ENCODE measurements at regions not wholly inside any gene's neighbourhood (a gene's known extent, or its start where the extent isn't known, plus 50 kb on each side); places are given as distances from the start of the nearest gene placed in this dataset.
"Not testable (repeated sequence)": the region's sequence is repeated elsewhere in the genome, so short reads cannot be mapped to it uniquely, and the experiment has no call there.

DNA sequence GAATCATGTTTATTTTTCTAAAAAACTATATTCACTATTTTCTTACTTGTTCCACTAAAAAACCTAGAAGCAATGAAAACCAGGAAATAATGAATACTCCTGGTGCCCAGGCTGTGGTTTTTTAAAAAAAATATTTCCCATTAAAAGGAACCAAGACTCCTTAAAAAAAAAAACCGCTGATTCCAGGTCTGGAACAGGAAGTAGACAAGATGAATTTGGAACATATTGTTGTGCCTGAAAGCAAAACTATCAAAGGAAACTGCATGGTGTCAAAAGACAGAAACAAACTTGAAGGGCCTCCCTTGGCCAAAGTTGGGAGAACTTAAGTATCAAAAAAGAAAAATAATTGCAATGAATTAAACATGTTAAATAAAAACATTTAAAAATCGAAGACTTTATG, 245.3 kb upstream of the P2RY1 start:
- DNase-seq (no peak), ATAC-seq (ENCODE audit: low read depth in 2 of 2) (no peak)
- Mint-ChIP-seq H3K4me1 (peaks cover 6 to 7% (median 7%) of the 10 kb centered on the region in 3 donors), H3K4me3 (no peak overlapping the region), H3K9me3 (peaks cover 0 to 6% (median 0%) of the 10 kb centered on the region in 7 donors), H3K27me3 (peaks cover 0 to 4% (median 0%) of the 10 kb centered on the region in 3 donors), H3K27ac (peak overlapping the region in 1 of 6 donors; percentile 49), H3K36me3 (peaks cover 0 to 9% of the 10 kb centered on the region in 2 donors)

DNA sequence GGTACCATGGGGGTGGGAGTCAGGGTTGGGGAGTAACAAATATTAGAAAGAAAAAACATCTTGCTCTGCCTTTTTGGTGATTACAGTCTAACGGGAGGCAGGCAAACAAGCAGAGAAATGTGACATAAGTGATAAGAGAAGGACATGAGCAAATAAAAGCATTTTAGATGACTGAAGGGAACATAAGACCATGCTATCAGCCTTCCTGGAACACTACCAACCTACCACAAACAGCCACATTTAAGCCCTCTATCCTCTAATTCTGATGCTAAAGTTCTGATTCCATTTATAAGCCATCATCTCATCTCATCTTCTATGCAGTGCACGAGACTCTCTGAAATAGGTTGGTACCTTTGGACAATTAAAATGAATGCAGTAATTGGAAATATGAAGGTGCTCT, 243.4 kb upstream of the P2RY1 start:
- Mint-ChIP-seq H3K9me3 (peaks cover 0 to 6% (median 2%) of the 10 kb centered on the region in 7 donors), H3K36me3 (peaks cover 0 to 9% of the 10 kb centered on the region in 2 donors), H3K4me1 (peaks cover 12 to 16% (median 15%) of the 10 kb centered on the region in 3 donors), H3K27me3 (no peaks in the 10 kb centered on the region), H3K4me3 (no peak overlapping the region), H3K27ac (no peak overlapping the region)
- no peak for DNase-seq
- no peak for ATAC-seq (ENCODE audit: low read depth in 2 of 2)

DNA sequence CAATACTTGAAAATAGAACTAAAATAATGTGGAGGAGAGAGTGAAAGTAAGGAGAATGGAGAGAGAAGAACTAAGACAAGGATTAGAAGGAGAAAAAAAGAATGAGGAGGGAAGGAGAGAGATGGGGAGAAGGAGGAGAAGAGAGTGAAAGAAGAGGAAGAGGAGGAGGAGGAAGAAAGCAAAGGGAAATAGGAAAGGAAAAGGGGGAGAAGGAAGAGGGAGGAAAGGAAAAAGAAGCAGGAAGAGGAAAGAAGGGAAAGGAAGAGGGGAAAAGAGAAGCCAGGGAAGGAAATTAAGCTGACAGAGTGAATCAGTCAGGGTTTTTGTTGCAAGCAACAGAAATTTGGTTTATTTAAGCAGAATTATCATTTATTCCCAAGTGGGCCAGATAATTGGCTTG, 241.7 kb upstream of the P2RY1 start:
- H3K9me3 Mint-ChIP-seq: peaks cover 0 to 16% (median 2%) of the 10 kb centered on the region in 7 donors

DNA sequence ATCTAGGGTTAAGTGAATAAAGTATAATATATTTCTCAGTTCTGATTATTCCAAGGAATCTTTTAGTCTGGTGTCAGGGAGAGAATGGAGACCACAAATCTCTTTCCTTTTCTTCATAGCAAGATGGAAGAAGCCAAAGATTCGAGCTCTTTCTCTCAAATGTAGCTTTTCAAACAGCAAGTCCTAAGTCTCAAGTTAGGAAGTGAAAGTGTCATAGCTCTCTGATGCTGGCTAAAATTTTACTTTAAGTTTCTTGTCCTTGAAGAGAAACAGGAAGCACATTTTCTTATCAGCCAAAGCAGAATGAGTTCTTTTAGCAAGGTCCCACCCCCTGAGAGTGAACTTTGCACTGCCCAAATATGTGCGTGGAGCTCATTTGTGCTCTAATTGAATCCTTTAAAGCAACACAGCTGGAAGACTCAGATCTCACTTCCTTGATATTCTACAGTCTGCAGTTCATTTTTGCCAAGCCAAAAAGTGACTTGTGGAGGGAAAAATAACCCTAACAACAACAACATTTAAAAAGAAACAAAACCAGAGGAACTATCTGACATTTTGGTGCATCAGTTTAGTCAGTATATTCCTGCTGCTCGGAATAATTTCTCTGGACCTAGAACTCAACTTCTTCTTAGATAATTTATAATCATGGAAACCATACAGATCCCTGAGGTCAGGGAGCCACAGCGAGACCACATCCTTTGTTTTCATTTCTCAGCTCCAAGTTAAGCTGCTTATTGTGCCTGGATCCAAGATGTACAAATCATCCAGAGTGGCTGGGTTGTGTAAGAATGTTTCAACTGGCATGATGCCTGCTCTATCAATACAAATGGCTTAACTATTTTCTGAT, 238.7 kb upstream of the P2RY1 start:
- peak; percentile 69 for DNase-seq
- no peaks in the 10 kb centered on the region for H3K27me3 Mint-ChIP-seq
- H3K9me3 Mint-ChIP-seq: peaks cover 0 to 21% (median 2%) of the 10 kb centered on the region in 7 donors
- H3K4me1 Mint-ChIP-seq: peaks cover 29 to 31% (median 30%) of the 10 kb centered on the region in 3 donors
- H3K36me3 Mint-ChIP-seq: peaks cover 0 to 28% of the 10 kb centered on the region in 2 donors
- ATAC-seq (ENCODE audit: low read depth in 2 of 2): peak; percentile 99
- H3K27ac Mint-ChIP-seq: peak overlapping the region; percentile 93 to 99 (median 98)
- H3K4me3 Mint-ChIP-seq: peak overlapping the region; percentile 42 to 93 (median 82)

More for the DNA sequence above, 241.7 kb upstream of the P2RY1 start:
- DNase-seq (no peak), ATAC-seq (ENCODE audit: low read depth in 2 of 2) (no peak)
- peaks cover 0 to 21% of the 10 kb centered on the region in 2 donors for H3K36me3 Mint-ChIP-seq
- H3K27me3 Mint-ChIP-seq: no peaks in the 10 kb centered on the region
- peak overlapping the region in 6 of 8 donors; percentile 29 to 89 (median 36) for H3K4me3 Mint-ChIP-seq
- peak overlapping the region in 3 of 6 donors; percentile 60 to 93 (median 76) for H3K27ac Mint-ChIP-seq
- peaks cover 25 to 31% (median 29%) of the 10 kb centered on the region in 3 donors for H3K4me1 Mint-ChIP-seq

DNA sequence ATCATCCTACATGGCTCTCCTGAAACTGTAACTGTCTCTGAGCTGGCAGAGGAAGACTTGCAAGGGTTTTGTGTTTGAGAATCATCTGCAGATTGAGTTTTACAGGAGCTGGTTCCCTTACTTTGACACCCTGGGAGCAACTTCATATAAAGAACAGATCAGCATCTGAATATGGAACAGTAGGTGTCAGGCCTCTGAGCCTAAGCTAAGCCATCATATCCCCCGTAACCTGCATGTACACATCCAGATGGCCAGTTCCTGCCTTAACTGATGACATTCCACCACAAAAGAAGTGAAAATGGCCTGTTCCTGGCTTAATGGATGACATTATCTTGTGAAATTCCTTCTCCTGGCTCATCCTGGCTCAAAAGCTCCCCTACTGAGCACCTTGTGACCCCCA, 238.1 kb upstream of the P2RY1 start:
- peaks cover 29 to 31% (median 30%) of the 10 kb centered on the region in 3 donors for H3K4me1 Mint-ChIP-seq
- not testable (repeated sequence) for H3K27me3 Mint-ChIP-seq; ATAC-seq (ENCODE audit: low read depth in 2 of 2); DNase-seq
- H3K36me3 Mint-ChIP-seq: peaks cover 0 to 28% of the 10 kb centered on the region in 2 donors
- H3K9me3 Mint-ChIP-seq: peaks cover 0 to 21% (median 2%) of the 10 kb centered on the region in 7 donors
- H3K27ac Mint-ChIP-seq: peak overlapping the region; percentile 93 to 99 (median 98)
- H3K4me3 Mint-ChIP-seq: peak overlapping the region in 4 of 8 donors; percentile 69 to 93 (median 82)

DNA sequence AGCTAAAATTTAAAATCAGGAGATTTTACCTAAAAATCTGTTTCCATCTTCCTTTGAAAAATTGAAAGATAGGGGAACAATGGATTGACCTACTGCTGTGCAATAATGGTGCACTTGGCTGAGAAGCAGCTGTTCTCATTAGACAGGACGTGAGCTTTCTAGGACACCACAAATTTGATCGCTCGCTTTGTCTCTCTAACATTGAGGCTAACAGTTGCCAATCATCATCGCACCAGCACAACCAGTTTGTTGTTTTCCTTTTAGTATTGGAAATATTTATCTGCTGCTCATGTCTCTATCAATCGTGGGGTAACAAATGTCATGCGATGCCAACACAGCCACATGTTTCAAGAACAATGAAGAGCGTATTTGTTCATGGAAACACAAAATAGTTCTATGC, 228.8 kb upstream of the P2RY1 start:
- H3K4me1 Mint-ChIP-seq: no peaks in the 10 kb centered on the region
- no peak overlapping the region for H3K4me3 Mint-ChIP-seq
- H3K36me3 Mint-ChIP-seq: peaks cover 0 to 12% of the 10 kb centered on the region in 2 donors
- peaks cover 0 to 14% (median 4%) of the 10 kb centered on the region in 7 donors for H3K9me3 Mint-ChIP-seq
- no peak overlapping the region for H3K27ac Mint-ChIP-seq
- ATAC-seq (ENCODE audit: low read depth in 2 of 2) (no peak), DNase-seq (no peak)
- H3K27me3 Mint-ChIP-seq: peaks cover 0 to 9% (median 0%) of the 10 kb centered on the region in 3 donors

DNA sequence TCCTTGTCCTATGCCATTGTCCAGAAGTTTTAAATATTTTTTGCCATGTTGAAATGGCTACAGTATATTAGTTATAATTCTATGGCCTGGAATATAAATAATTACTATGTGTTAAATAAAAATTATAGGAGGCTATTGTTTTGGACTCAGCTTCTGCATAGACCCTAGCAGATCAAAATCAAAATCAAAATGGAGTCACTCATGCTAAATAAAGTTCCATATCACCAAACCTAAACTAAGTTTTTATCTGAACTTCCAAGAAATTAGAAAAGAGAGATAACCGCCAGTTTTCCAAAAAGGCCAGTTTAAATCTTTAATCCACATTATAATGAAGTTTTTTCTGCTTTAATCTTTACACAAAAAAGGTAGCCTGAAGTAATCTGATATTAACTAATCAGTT, 227.8 kb upstream of the P2RY1 start:
- no peak for DNase-seq
- H3K4me3 Mint-ChIP-seq: no peak overlapping the region
- peaks cover 0 to 14% (median 4%) of the 10 kb centered on the region in 7 donors for H3K9me3 Mint-ChIP-seq
- no peak for ATAC-seq (ENCODE audit: low read depth in 2 of 2)
- H3K4me1 Mint-ChIP-seq: no peaks in the 10 kb centered on the region
- no peak overlapping the region for H3K27ac Mint-ChIP-seq
- H3K27me3 Mint-ChIP-seq: peaks cover 0 to 9% (median 4%) of the 10 kb centered on the region in 3 donors
- peaks cover 0 to 12% of the 10 kb centered on the region in 2 donors for H3K36me3 Mint-ChIP-seq

DNA sequence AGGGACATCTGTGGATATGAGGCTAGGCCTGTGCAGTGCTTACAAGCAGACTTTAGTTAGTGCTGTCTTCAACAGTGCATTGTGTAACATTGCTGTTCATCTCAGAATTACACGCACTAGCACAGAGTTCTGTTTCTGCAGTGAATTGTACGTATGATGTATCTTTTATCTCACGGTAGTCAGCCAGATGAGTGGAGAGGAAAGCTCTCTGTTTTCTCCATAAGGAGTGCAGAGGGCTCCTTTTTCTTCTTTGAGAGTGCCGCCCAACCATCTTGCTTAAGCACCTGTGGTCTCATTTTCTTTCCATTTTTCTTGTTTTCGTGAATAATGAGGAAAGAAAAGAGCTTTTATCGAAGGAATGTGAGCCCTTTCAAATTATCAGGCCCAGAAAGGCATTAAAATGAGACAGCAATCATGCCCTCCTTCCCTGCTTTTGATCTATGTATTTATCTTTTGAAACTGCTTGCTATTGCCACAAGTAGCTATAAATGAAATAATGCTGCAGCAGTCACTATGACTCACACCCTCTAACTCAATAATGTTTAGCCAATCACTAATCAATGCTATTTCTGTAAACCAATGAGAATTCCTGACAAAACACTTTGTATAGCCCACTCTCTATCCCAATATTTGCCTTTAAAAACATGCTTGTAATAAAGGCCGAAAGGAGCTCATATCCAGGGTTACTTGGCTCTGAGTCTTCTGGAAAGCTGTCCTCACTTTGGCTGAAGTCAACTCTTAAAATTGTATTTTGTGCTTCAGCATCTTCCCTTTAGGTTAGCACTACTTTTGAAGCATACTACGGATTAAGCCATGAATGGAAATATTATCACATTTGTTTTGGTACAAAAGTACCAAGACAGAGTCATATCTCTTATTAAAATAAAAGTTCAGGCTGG, 226.0 kb upstream of the P2RY1 start:
- no peak for ATAC-seq (ENCODE audit: low read depth in 2 of 2)
- Mint-ChIP-seq H3K4me3 (no peak overlapping the region), H3K27me3 (peaks cover 0 to 9% (median 5%) of the 10 kb centered on the region in 3 donors), H3K36me3 (peaks cover 0 to 12% of the 10 kb centered on the region in 2 donors), H3K4me1 (no peaks in the 10 kb centered on the region), H3K9me3 (peaks cover 0 to 8% (median 4%) of the 10 kb centered on the region in 7 donors), H3K27ac (no peak overlapping the region)
- no peak for DNase-seq

DNA sequence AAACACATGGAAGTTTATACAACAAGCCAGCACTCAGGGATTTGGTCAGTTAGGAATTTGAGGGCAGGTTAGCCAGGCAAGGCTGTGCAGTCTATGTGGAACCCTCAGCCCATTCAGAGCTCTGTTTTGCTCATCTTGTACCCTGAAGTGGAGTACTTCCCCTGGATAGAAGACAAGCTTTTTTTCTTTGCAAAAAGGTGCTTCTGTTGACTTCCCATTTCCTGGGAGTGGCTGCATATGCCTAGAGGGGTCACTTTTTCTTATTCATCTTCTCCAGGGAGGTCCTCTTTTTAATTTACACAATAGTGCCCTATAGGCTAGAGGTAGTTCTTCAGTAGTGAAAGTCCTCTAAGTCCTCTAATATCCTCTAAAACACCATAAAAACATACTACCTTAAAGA, 225.0 kb upstream of the P2RY1 start:
- DNase-seq (no peak), ATAC-seq (ENCODE audit: low read depth in 2 of 2) (no peak)
- H3K27me3 Mint-ChIP-seq: peaks cover 0 to 5% (median 5%) of the 10 kb centered on the region in 3 donors
- H3K4me3 Mint-ChIP-seq: no peak overlapping the region
- no peaks in the 10 kb centered on the region for H3K4me1 Mint-ChIP-seq
- H3K9me3 Mint-ChIP-seq: peaks cover 0 to 3% (median 0%) of the 10 kb centered on the region in 7 donors
- H3K36me3 Mint-ChIP-seq: peaks cover 0 to 2% of the 10 kb centered on the region in 2 donors
- no peak overlapping the region for H3K27ac Mint-ChIP-seq

DNA sequence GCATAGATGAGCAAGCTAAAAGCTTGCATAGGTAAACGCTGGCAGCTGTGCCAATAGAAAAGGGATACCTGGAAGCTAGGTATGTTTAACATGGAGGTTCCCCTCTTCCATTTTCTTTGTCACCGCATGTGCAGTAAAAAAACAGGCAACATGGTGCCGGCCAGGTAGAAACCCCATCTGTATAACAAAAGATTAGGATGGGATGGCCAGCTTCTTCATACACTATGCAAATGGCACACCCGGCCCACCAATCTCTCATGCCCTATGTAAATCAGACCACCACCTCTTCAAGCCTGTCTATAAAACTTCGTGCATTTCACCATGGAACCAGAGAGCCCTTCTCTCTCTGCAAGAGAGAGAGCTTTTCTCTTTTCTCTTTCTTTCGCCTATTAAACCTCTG, 224.3 kb upstream of the P2RY1 start:
- Mint-ChIP-seq H3K4me3 (no peak overlapping the region), H3K27ac (no peak overlapping the region), H3K9me3 (peaks cover 0 to 7% (median 0%) of the 10 kb centered on the region in 7 donors), H3K36me3 (no peaks in the 10 kb centered on the region), H3K27me3 (peaks cover 0 to 5% (median 4%) of the 10 kb centered on the region in 3 donors), H3K4me1 (no peaks in the 10 kb centered on the region)
- DNase-seq (no peak), ATAC-seq (ENCODE audit: low read depth in 2 of 2) (no peak)

DNA sequence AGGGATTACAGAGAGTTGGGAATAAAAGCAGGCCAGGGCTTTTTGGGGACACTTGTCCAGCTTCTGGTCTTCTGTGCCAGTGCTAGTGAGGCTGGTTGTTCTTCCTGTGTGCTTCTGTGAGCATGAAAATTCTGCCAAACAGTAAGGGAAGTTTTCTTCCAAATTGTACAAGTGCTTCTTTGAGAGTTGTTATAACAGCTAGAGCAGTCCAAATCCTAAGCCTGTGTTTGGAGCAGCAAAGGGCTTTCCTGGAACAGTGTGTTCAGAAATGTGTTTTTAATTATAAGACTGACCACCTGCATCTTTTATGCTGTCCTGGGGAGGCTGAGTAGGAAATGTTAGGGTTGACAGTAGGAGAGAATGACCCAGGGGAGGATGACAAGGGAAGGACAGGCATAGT, 223.0 kb upstream of the P2RY1 start:
- no peaks in the 10 kb centered on the region for H3K4me1 Mint-ChIP-seq

DNA sequence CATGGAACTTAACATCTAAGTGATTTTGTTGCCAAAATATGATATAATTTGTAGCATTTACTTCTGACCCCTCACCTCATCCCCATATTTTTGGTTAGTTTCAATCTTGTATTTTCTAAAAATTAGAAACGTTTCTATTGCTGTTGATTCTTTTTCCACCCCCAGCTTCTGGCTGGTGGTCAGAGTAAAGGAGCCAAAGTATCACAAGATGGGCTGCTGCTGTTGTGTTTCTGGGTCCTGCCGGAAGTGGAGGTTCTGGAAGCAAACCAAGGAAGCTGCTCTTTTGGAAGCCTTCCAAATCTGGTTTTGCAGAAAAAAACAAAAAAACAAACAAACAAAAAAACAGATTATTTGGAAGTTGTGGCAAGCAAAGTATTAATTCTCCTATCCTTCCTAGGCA, 221.1 kb upstream of the P2RY1 start:
- ATAC-seq (ENCODE audit: low read depth in 2 of 2): no peak
- Mint-ChIP-seq H3K36me3 (peaks cover 0 to under 1% of the 10 kb centered on the region in 2 donors), H3K9me3 (peaks cover 0 to 7% (median 0%) of the 10 kb centered on the region in 7 donors), H3K4me3 (no peak overlapping the region), H3K4me1 (no peaks in the 10 kb centered on the region), H3K27ac (no peak overlapping the region), H3K27me3 (peaks cover 0 to 5% (median 0%) of the 10 kb centered on the region in 3 donors)
- no peak for DNase-seq

More for the DNA sequence above, 223.0 kb upstream of the P2RY1 start:
- H3K36me3 Mint-ChIP-seq: no peaks in the 10 kb centered on the region
- no peak overlapping the region for H3K27ac Mint-ChIP-seq
- H3K9me3 Mint-ChIP-seq: peaks cover 0 to 7% (median 0%) of the 10 kb centered on the region in 7 donors
- no peak overlapping the region for H3K4me3 Mint-ChIP-seq
- H3K27me3 Mint-ChIP-seq: peaks cover 0 to 5% (median 0%) of the 10 kb centered on the region in 3 donors
- no peak for DNase-seq
- no peak for ATAC-seq (ENCODE audit: low read depth in 2 of 2)

DNA sequence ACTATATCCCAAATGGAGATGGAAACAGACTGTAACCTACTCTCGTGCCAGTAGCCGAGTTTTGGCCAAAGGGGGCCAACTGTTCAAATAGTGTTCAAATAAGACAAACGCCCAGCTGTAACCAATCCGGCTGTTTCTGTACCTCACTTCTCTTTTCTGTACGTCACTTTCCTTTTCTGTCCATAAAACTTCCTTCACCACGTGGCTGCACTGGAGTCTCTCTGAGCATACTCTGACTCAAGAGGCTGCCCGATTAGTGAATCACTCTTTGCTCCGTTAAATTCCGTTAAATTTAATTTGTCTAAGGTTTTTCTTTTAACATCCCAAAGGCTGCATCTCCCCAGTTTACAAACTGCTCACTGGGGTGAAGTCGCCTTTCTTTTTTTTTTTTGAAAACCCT, 219.2 kb upstream of the P2RY1 start:
- Mint-ChIP-seq H3K4me3 (no peak overlapping the region), H3K27me3 (peaks cover 0 to 9% (median 0%) of the 10 kb centered on the region in 3 donors), H3K4me1 (no peaks in the 10 kb centered on the region), H3K9me3 (peaks cover 0 to 7% (median 0%) of the 10 kb centered on the region in 7 donors), H3K27ac (no peak overlapping the region), H3K36me3 (peaks cover 0 to 4% of the 10 kb centered on the region in 2 donors)
- DNase-seq (no peak), ATAC-seq (ENCODE audit: low read depth in 2 of 2) (no peak)

Measured in naive B cell (primary cell).